Kidney (tissue), 13 donors: ENCODE measurements at regions not wholly inside any gene's neighbourhood (a gene's known extent, or its start where the extent isn't known, plus 50 kb on each side); places are given as distances from the start of the nearest gene placed in this dataset.

Experiments
- DNase-seq, 5 donors: peaks; one replicate each; pipeline ENCODE4 v3.0.0-alpha.2; 2013 to 2020
- FAIRE-seq: peaks from 2 replicates; lab custom pipeline; 2012; peaks lifted over from hg19 to GRCh38; lab: Jason Lieb, UNC
- H3K27ac ChIP-seq, 2 donors: one replicate each; pipeline ENCODE4 v1.7.0; 2013; ENCODE audit warnings: low read depth in 2 of 2, low read length in 2 of 2, inconsistent platforms in 1 of 2
- H3K27me3 ChIP-seq: one replicate; pipeline ENCODE4 v1.7.1; 2013; ENCODE audit warnings: low read length, inconsistent platforms; ENCODE audit not compliant: control insufficient read depth, insufficient read depth
- H3K36me3 ChIP-seq, 3 donors: one replicate each; pipeline versions ENCODE4 v1.7.0 to v1.7.1; 2013; ENCODE audit warnings: low read length in 3 of 3, control low read depth in 1 of 3, inconsistent platforms in 1 of 3; ENCODE audit not compliant: insufficient read depth in 3 of 3, control insufficient read depth in 2 of 3
- H3K4me1 ChIP-seq, 3 donors: one replicate each; pipeline versions ENCODE4 v1.7.0 to v1.7.1; 2013; ENCODE audit warnings: low read length in 3 of 3, inconsistent platforms in 1 of 3, low read depth in 1 of 3; ENCODE audit not compliant: control insufficient read depth in 2 of 3, insufficient read depth in 2 of 3
- H3K4me3 ChIP-seq, 3 donors: one replicate each; pipeline versions ENCODE4 v1.7.0 to v1.8.1; 2013; ENCODE audit warnings: low read length in 3 of 3, control low read depth in 1 of 3, inconsistent platforms in 1 of 3
- H3K9ac ChIP-seq, 3 donors: one replicate each; pipeline versions ENCODE4 v1.7.0 to v1.7.1; 2013; ENCODE audit warnings: low read length in 3 of 3, control low read depth in 1 of 3, inconsistent platforms in 1 of 3
- H3K9me3 ChIP-seq, 3 donors: one replicate each; pipeline versions ENCODE4 v1.7.0 to v1.7.1; 2013; ENCODE audit warnings: low read length in 3 of 3, control low read depth in 1 of 3, inconsistent platforms in 1 of 3; ENCODE audit not compliant: control insufficient read depth in 2 of 3, insufficient read depth in 1 of 3
- intact Hi-C: fragments of 100-400 bp; cut with DNase I; formaldehyde crosslinking; loops from one replicate; pipeline ENCODE4 v1.11.1; 2022
- TF ChIP-seq, protein P1 (sequence below): IDR thresholded peaks from 3 replicates; pipeline ENCODE4 v1.5.1; 2012; ENCODE audit warnings: mild to moderate bottlenecking, moderate library complexity, borderline replicate concordance; ENCODE audit not compliant: insufficient read depth; ENCODE audit errors: extremely low read depth
- donor health status: control.
- donor health status: control.
- donor health status: control.
- donor health status: control.
- donor health status: control.
- donor health status: DM: yes; HTN: yes; CAD: no.
- donor health status: Normal renal cell carcinoma (clear cell type).

DNA sequence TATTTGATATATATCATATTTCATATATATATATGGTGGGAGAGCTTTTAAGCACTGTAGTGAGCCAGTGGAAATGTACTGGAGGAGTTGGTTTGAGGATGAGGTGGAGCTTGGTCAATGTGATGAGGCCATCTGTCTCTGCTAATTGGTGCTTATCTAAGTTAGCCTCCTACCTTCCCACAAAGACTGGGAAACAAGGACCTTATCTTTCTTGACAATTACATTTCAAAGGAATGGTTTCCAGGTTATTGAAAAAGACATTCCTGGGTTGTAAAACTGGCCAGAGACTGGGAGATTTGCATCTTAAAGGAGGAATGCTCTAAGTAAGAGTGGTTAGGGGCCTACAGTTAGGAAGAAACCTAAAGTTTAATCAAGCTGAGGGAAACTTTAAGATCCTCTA is 212.8 kb upstream of the SYT1 start:
- Histone ChIP-seq H3K36me3 (no peaks in the 10 kb centered on the region), H3K27ac (no peak overlapping the region), H3K4me1 (no peaks in the 10 kb centered on the region), H3K9me3 (peaks cover 0 to 4% (median 0%) of the 10 kb centered on the region in 3 donors), H3K9ac (no peak overlapping the region), H3K27me3 (no peaks in the 10 kb centered on the region), H3K4me3 (no peak overlapping the region)
- TF ChIP-seq, protein P1, sequence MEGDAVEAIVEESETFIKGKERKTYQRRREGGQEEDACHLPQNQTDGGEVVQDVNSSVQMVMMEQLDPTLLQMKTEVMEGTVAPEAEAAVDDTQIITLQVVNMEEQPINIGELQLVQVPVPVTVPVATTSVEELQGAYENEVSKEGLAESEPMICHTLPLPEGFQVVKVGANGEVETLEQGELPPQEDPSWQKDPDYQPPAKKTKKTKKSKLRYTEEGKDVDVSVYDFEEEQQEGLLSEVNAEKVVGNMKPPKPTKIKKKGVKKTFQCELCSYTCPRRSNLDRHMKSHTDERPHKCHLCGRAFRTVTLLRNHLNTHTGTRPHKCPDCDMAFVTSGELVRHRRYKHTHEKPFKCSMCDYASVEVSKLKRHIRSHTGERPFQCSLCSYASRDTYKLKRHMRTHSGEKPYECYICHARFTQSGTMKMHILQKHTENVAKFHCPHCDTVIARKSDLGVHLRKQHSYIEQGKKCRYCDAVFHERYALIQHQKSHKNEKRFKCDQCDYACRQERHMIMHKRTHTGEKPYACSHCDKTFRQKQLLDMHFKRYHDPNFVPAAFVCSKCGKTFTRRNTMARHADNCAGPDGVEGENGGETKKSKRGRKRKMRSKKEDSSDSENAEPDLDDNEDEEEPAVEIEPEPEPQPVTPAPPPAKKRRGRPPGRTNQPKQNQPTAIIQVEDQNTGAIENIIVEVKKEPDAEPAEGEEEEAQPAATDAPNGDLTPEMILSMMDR = no peak
- FAIRE-seq (no peak), DNase-seq (no peak)
- intact Hi-C loops = no loop called here

DNA sequence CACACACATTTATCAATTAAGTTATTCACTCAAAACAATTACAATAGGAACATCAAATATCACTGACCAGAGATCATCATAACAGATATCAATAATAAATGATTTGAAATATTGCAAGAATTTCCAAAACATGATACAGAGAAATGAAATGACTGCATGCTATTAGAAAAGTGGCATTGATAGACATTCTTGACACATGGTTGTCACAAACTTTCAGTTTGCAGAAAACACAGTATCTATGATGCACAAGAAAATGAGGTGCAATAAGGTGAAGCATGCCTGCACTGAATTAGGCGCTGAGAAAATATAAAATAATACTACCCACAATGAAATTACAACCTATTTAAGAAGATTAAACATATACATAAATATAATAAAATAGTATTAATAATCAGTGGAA is 198.0 kb upstream of the SYT1 start:
- Histone ChIP-seq H3K9ac (no peak overlapping the region), H3K4me3 (no peak overlapping the region), H3K4me1 (no peaks in the 10 kb centered on the region), H3K27me3 (no peaks in the 10 kb centered on the region), H3K27ac (no peak overlapping the region), H3K36me3 (no peaks in the 10 kb centered on the region), H3K9me3 (no peaks in the 10 kb centered on the region)
- intact Hi-C loops = no loop called here
- FAIRE-seq (no peak), DNase-seq (no peak)
- TF ChIP-seq, protein P1 = no peak

DNA sequence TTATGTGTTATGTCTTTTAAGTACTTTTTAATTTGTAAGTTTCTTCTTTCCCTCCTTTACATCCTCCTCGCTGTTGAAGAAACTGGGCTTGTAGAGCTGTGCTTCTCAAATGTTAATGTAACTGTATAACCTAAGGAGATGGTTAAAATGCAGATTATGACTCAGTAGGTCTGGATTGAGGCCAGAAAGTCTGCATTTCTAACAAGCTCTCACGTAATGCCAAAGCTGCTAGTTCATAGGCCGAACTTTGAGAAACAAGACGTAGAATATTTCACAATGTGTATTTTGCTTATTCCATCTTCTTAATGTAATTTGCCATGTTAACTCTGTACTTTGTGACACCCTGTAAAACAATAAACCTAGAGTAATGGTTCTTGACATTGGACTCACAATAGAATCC is 193.3 kb upstream of the SYT1 start:
- no peak for FAIRE-seq
- Histone ChIP-seq H3K9ac (no peak overlapping the region), H3K27me3 (no peaks in the 10 kb centered on the region), H3K9me3 (no peaks in the 10 kb centered on the region), H3K4me1 (no peaks in the 10 kb centered on the region), H3K4me3 (no peak overlapping the region), H3K27ac (no peak overlapping the region), H3K36me3 (no peaks in the 10 kb centered on the region)
- intact Hi-C loops = no loop called here
- no peak for DNase-seq
- TF ChIP-seq, protein P1 = no peak

DNA sequence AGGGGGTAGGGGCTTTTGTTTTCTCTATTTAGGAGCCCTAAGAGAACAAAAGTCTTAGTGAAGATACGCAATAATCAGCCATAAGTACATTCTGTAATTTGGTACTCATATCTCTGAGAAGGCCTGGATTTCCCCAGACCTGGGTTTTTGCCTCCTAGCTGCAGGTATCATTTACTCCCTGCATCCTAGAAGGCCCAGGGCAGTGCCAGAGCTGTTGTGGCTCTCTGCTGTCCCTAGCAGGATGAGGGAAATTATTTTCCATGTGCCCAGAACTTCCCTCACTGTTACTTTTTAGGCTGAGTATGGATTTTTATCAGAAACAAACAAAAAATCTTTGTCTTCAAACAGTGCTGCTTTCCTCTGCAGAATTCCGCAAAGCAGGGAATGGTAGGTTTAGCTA is 192.5 kb upstream of the SYT1 start:
- intact Hi-C loops = no loop called here
- TF ChIP-seq, protein P1 = no peak
- Histone ChIP-seq H3K4me3 (no peak overlapping the region), H3K9ac (no peak overlapping the region), H3K27ac (no peak overlapping the region), H3K27me3 (no peaks in the 10 kb centered on the region), H3K4me1 (no peaks in the 10 kb centered on the region), H3K9me3 (no peaks in the 10 kb centered on the region), H3K36me3 (no peaks in the 10 kb centered on the region)
- DNase-seq (no peak), FAIRE-seq (no peak)
